Fibroblast of lung (primary cell): ENCODE measurements at regions not wholly inside any gene's neighbourhood (a gene's known extent, or its start where the extent isn't known, plus 50 kb on each side); places are given as distances from the start of the nearest gene placed in this dataset.

ENCODE experiments used
- CTCF ChIP-seq, 2 donors: IDR thresholded peaks in 1 of 2; conservative IDR thresholded peaks in 1 of 2; 1 replicate in 1 of 2; 2 replicates in 1 of 2; pipeline ENCODE4 v1.5.1; 2011 to 2012; ENCODE audit warnings: low read length in 2 of 2, control low read depth in 1 of 2, inconsistent platforms in 1 of 2, low read depth in 1 of 2, mild to moderate bottlenecking in 1 of 2
- EZH2 ChIP-seq: IDR thresholded peaks from 2 replicates; pipeline ENCODE4 v1.5.1; 2012; ENCODE audit warnings: low read length, control low read depth, mild to moderate bottlenecking; ENCODE audit errors: missing control alignments

GRCh38 chr3:148646126-148646665 is 51.5 kb upstream of the AGTR1 start:
- TF ChIP-seq CTCF (conservative IDR thresholded peaks at IDR 0.05 in 1 of 2, IDR thresholded peaks at IDR 0.05 in 1 of 2; ENCODE audit: low read depth in 1 of 2, low read length in 2 of 2) (no peak), EZH2 (no peak)
